H9 (cell line): ENCODE measurements at regions not wholly inside any gene's neighbourhood (a gene's known extent, or its start where the extent isn't known, plus 50 kb on each side); places are given as distances from the start of the nearest gene placed in this dataset.

ENCODE experiments used
- DNase-seq: peaks from one replicate; pipeline ENCODE4 v3.0.0-alpha.2; 2017
- H2AFZ ChIP-seq: one replicate; pipeline ENCODE4 v1.6.1; 2013; ENCODE audit warnings: mild to moderate bottlenecking, low read length, control low read depth, moderate library complexity
- H2AK5ac ChIP-seq: 2 replicates; pipeline ENCODE4 v1.6.1; 2013; ENCODE audit warnings: low read length, control low read depth, mixed read lengths; ENCODE audit not compliant: insufficient read length
- H2BK120ac ChIP-seq: one replicate; pipeline ENCODE4 v1.6.1; 2013; ENCODE audit warnings: low read depth, mild to moderate bottlenecking, low read length, control low read depth, inconsistent platforms; ENCODE audit not compliant: poor library complexity, severe bottlenecking
- H2BK12ac ChIP-seq: 2 replicates; pipeline ENCODE4 v1.6.1; 2013; ENCODE audit warnings: low read length, control low read depth, mixed read lengths, low read depth; ENCODE audit not compliant: insufficient read length
- H2BK15ac ChIP-seq: 2 replicates; pipeline ENCODE4 v1.6.1; 2013; ENCODE audit warnings: low read depth, low read length, control low read depth
- H2BK20ac ChIP-seq: one replicate; pipeline ENCODE4 v1.6.1; 2013; ENCODE audit warnings: low read depth, mild to moderate bottlenecking, low read length, control low read depth, inconsistent platforms; ENCODE audit not compliant: poor library complexity, severe bottlenecking
- H2BK5ac ChIP-seq: 2 replicates; pipeline ENCODE4 v1.6.1; 2013; ENCODE audit warnings: low read length, control low read depth, mixed read lengths; ENCODE audit not compliant: insufficient read length
- H3K14ac ChIP-seq: 2 replicates; pipeline ENCODE4 v1.6.1; 2013; ENCODE audit warnings: low read length, control low read depth; ENCODE audit not compliant: insufficient read depth
- H3K18ac ChIP-seq: 2 replicates; pipeline ENCODE4 v1.6.1; 2013; ENCODE audit warnings: low read depth, mild to moderate bottlenecking, mixed read lengths, low read length, control low read depth; ENCODE audit not compliant: insufficient read length
- H3K23ac ChIP-seq: 2 replicates; pipeline ENCODE4 v1.6.1; 2013; ENCODE audit warnings: low read length, control low read depth, mixed read lengths, low read depth; ENCODE audit not compliant: insufficient read length
- H3K23me2 ChIP-seq: 2 replicates; pipeline ENCODE4 v1.6.1; 2013; ENCODE audit warnings: low read depth, mild to moderate bottlenecking, mixed read lengths, low read length, control low read depth; ENCODE audit not compliant: insufficient read length, poor library complexity, severe bottlenecking
- H3K27ac ChIP-seq: 2 replicates; pipeline ENCODE4 v1.5.1; 2013; ENCODE audit warnings: low read length, control low read depth, mixed read lengths, low read depth; ENCODE audit not compliant: insufficient read length
- H3K27me3 ChIP-seq: 2 replicates; pipeline ENCODE4 v1.6.1; 2013; ENCODE audit warnings: low read length, control low read depth, inconsistent platforms; ENCODE audit not compliant: insufficient read depth
- H3K4ac ChIP-seq: 2 replicates; pipeline ENCODE4 v1.6.1; 2013; ENCODE audit warnings: low read depth, mild to moderate bottlenecking, control low read depth, inconsistent platforms, low read length, moderate library complexity
- H3K4me1 ChIP-seq: 2 replicates; pipeline ENCODE4 v1.6.1; 2013; ENCODE audit warnings: low read length, control low read depth, inconsistent platforms; ENCODE audit not compliant: insufficient read depth
- H3K4me2 ChIP-seq: 2 replicates; pipeline ENCODE4 v1.6.1; 2013; ENCODE audit warnings: low read length, control low read depth, mixed read lengths; ENCODE audit not compliant: insufficient read length, insufficient read depth
- H3K56ac ChIP-seq: 2 replicates; pipeline ENCODE4 v1.6.1; 2013; ENCODE audit warnings: low read depth, mild to moderate bottlenecking, mixed read lengths, low read length, control low read depth; ENCODE audit not compliant: insufficient read length
- H3K79me1 ChIP-seq: 2 replicates; pipeline ENCODE4 v1.6.1; 2013; ENCODE audit warnings: low read depth, mild to moderate bottlenecking, moderate library complexity, low read length, control low read depth, inconsistent platforms; ENCODE audit not compliant: insufficient read depth, poor library complexity, severe bottlenecking
- H3K79me2 ChIP-seq: 2 replicates; pipeline ENCODE4 v1.6.1; 2013; ENCODE audit warnings: low read length, control low read depth, inconsistent platforms; ENCODE audit not compliant: insufficient read depth
- H3K9ac ChIP-seq: 2 replicates; pipeline ENCODE4 v1.6.1; 2013; ENCODE audit warnings: low read length, control low read depth, mixed read lengths; ENCODE audit not compliant: insufficient read length; ENCODE audit errors: extremely low read depth
- H3K9me3 ChIP-seq: one replicate; pipeline ENCODE4 v1.6.1; 2013; ENCODE audit warnings: low read depth, low read length, inconsistent platforms; ENCODE audit not compliant: control insufficient read depth
- H3T11ph ChIP-seq: one replicate; pipeline ENCODE4 v1.6.1; 2013; ENCODE audit warnings: mild to moderate bottlenecking, low read length, control low read depth, inconsistent platforms
- H4K20me1 ChIP-seq: one replicate; pipeline ENCODE4 v1.6.1; 2013; ENCODE audit not compliant: control insufficient read depth, insufficient read length, insufficient read depth
- H4K5ac ChIP-seq: 2 replicates; pipeline ENCODE4 v1.6.1; 2013; ENCODE audit warnings: low read depth, mild to moderate bottlenecking, mixed read lengths, low read length, control low read depth; ENCODE audit not compliant: insufficient read length
- H4K8ac ChIP-seq: replicated peaks from 2 replicates; pipeline ENCODE4 v1.6.1; 2013; ENCODE audit warnings: low read length, control low read depth, mixed read lengths, low read depth; ENCODE audit not compliant: insufficient read length
- H4K91ac ChIP-seq: 2 replicates; pipeline ENCODE4 v1.6.1; 2013; ENCODE audit warnings: low read depth, mild to moderate bottlenecking, moderate library complexity, mixed read lengths, low read length, control low read depth; ENCODE audit not compliant: insufficient read length
- H3K27ac Mint-ChIP-seq, 3 experiments: 2 replicates in 2 of 3; 3 replicates in 1 of 3; pipeline ENCODE4 v1.8.0; 2020 to 2021; ENCODE audit warnings: mixed read lengths in 3 of 3, mild to moderate bottlenecking in 1 of 3, moderate library complexity in 1 of 3
- H3K27me3 Mint-ChIP-seq: 2 replicates; pipeline ENCODE4 v1.8.0; 2021; ENCODE audit warnings: low read depth, mild to moderate bottlenecking, moderate library complexity, mixed read lengths
- H3K36me3 Mint-ChIP-seq, 3 experiments: 2 replicates in 2 of 3; 3 replicates in 1 of 3; pipeline ENCODE4 v1.8.0; 2020 to 2021; ENCODE audit warnings: low read depth in 3 of 3, mixed read lengths in 3 of 3; ENCODE audit not compliant: insufficient read depth in 1 of 3
- H3K4me1 Mint-ChIP-seq, 2 experiments: 2 replicates each; pipeline ENCODE4 v1.8.0; 2020; ENCODE audit warnings: mixed read lengths in 2 of 2
- H3K4me3 Mint-ChIP-seq, 2 experiments: 2 replicates in 1 of 2; 3 replicates in 1 of 2; pipeline ENCODE4 v1.8.0; 2020 to 2021; ENCODE audit warnings: mild to moderate bottlenecking in 2 of 2, mixed read lengths in 2 of 2, moderate library complexity in 1 of 2
- H3K9me3 Mint-ChIP-seq, 2 experiments: 2 replicates in 1 of 2; 3 replicates in 1 of 2; pipeline ENCODE4 v1.8.0; 2020; ENCODE audit warnings: mild to moderate bottlenecking in 2 of 2, mixed read lengths in 2 of 2, moderate library complexity in 1 of 2
- CTCF ChIP-seq: fragments of 200-600 bp; sonication (generic); conservative IDR thresholded peaks from 3 replicates; pipeline ENCODE4 v1.8.0; 2021; ENCODE audit warnings: antibody characterized with exemption, mild to moderate bottlenecking
- WGBS: extraction: QIAGEN DNeasy Blood & Tissue Kit; methylation state at CpG from one replicate; pipeline ENCODE4 v1.1.7; 2013; ENCODE audit warnings: missing lambda C conversion rate, low lambda C conversion rate, mixed read lengths; ENCODE audit not compliant: insufficient read length; ENCODE audit errors: extremely low coverage; 5-methylcytosine and 5-hydroxymethylcytosine counted together

- Histone ChIP-seq H2BK15ac (no peak overlapping the region), H3K27me3 (no peaks in the 10 kb centered on the region), H4K20me1 (no peaks in the 10 kb centered on the region), H4K5ac (no peak overlapping the region), H2BK12ac (no peak overlapping the region), H2BK5ac (no peak overlapping the region), H3K9ac (no peak overlapping the region), H4K8ac (no peak overlapping the region), H3T11ph (no peak overlapping the region), H3K23me2 (no peaks in the 10 kb centered on the region), H3K79me1 (no peaks in the 10 kb centered on the region), H4K91ac (no peak overlapping the region), H3K79me2 (no peaks in the 10 kb centered on the region), H3K4ac (no peak overlapping the region), H3K27ac (no peak overlapping the region), H2AFZ (no peak overlapping the region), H3K4me2 (no peak overlapping the region), H3K18ac (no peak overlapping the region), H3K4me1 (no peaks in the 10 kb centered on the region), H3K9me3 (no peaks in the 10 kb centered on the region), H3K56ac (no peak overlapping the region), H3K23ac (no peak overlapping the region), H3K14ac (no peak overlapping the region), H2AK5ac (no peak overlapping the region), H2BK120ac (no peak overlapping the region), H2BK20ac (no peak overlapping the region)
- H3K4me3 Mint-ChIP-seq: no peak overlapping the region
- WGBS: no CpG with 5 or more reads among the region's 5 CpGs
- peaks cover 0 to 2% of the 10 kb centered on the region in 2 experiments; a peak in 1 of 4 replicates for H3K4me1 Mint-ChIP-seq
- H3K36me3 Mint-ChIP-seq: no peaks in the 10 kb centered on the region
- no peak for TF ChIP-seq CTCF
- H3K27ac Mint-ChIP-seq: no peak overlapping the region
- DNase-seq: no peak
- no peaks in the 10 kb centered on the region for H3K9me3 Mint-ChIP-seq
- H3K27me3 Mint-ChIP-seq: peaks cover 7% of the 10 kb centered on the region
Measured at GRCh38 chr20:9912290-9912689, 73.4 kb upstream of the PAK5 start.
